Frontal cortex (tissue), 1 donor: ENCODE measurements at regions not wholly inside any gene's neighbourhood (a gene's known extent, or its start where the extent isn't known, plus 50 kb on each side); places are given as distances from the start of the nearest gene placed in this dataset. TPM values are rescaled to one million over a fixed set of nuclear protein-coding genes. Genes with fewer than 3 reads are reported as not detected.

Experiments used
- small RNA-seq: library from RNA; depleted of rRNA; stranded (forward); fragments of <200 nt; gene quantifications from one replicate; pipeline ENCODE3, GENCODE V24; 2014

Small RNAs in the stretch of these regions (small RNA-seq; reads per million reads assigned to genes)
- gene MIR8070: not detected
